ENCODE measurements at regions not wholly inside any gene's neighbourhood (a gene's known extent, or its start where the extent isn't known, plus 50 kb on each side); places are given as distances from the start of the nearest gene placed in this dataset.

DNA sequence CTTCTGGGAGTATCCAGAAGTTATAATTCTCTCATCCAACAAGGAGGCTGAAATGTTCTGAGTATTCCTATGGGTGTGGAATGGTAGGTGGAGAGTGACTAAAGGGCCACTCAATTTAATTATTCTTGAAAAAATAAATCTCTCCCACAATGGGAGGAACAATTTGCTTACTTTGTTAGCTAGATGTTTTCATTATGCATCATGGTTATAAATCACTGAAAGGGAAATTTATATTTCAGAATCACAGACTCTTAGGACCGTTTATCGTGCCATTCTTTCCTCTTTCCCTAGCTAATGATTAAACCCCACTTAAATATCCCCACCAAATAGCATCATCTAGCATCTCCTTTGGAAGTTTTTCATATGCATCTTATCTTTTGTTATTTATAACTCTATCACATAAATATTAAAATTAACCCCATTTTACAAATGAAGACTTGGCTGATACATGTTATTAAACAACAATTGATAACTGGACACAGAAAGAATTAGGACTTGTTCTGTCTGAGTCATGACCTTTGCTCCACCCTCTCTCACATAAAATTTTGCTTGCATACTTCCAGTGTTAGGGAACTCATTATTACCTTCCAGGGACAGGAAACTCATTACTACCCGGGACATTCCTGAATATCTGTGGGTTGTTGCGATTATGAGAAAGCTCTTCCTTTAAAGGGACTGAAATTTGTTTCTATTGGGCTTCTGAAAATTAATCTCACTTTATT, 94.9 kb upstream of the NMUR2 start:
- H3K36me3 ChIP-seq (ENCODE audit: control insufficient read depth in 2 of 2, insufficient read depth in 2 of 2, low read length in 1 of 2): no peaks in the 10 kb centered on the region
- no TSS peak for BruUV-seq (replicated peaks)
- no peak overlapping the region for H3K4me3 ChIP-seq
- no peak overlapping the region for H3K9ac ChIP-seq (ENCODE audit: control insufficient read depth, insufficient read depth, low read length)
- no peaks in the 10 kb centered on the region for H3K9me3 ChIP-seq (replicated peaks; ENCODE audit: control insufficient read depth, insufficient read depth, low read length)
- H3K27me3 ChIP-seq (replicated peaks in 1 of 2; ENCODE audit: control insufficient read depth in 2 of 2, insufficient read depth in 2 of 2, low read length in 1 of 2): no peaks in the 10 kb centered on the region
- ChIA-PET SMC1A (ENCODE audit: uncharacterized antibody, unreplicated experiment) (interaction anchor here (0.6 to 0.8 kb wide), 2 partner anchors 1609 to 1713 kb away, joined by 3 to 4 read pairs; no protein-coding TSS in a partner anchor), CTCF (no interaction called here), RAD21 (ENCODE audit: unreplicated experiment) (no interaction called here), POLR2A (no interaction called here)
- H4K20me1 ChIP-seq (ENCODE audit: control insufficient read depth, insufficient read depth): no peaks in the 10 kb centered on the region
- DNase-seq (ENCODE audit: low read depth, low spot score) (no peak), ATAC-seq (no peak), FAIRE-seq (no peak)
- in situ Hi-C loops (cut with MboI) (no loop called here), intact Hi-C loops (cut with micrococcal nuclease; ENCODE audit: unreplicated experiment) (no loop called here)
- H2AFZ ChIP-seq (ENCODE audit: control insufficient read depth, low read depth, low read length): no peak overlapping the region
- no peaks in the 10 kb centered on the region for H3K79me2 ChIP-seq (ENCODE audit: control insufficient read depth, insufficient read depth, low read length)
- no peaks in the 10 kb centered on the region for H3K4me1 ChIP-seq (ENCODE audit: control insufficient read depth, insufficient read depth, low read length)
- H3K27ac ChIP-seq (ENCODE audit: control insufficient read depth, insufficient read depth): no peak overlapping the region
- no peak overlapping the region for H3K4me2 ChIP-seq (ENCODE audit: control insufficient read depth, insufficient read depth)
- 28% methylated on average over 4 of the region's 4 CpGs for WGBS (ENCODE audit: insufficient coverage, insufficient replicate concordance, low lambda C conversion rate, missing lambda C conversion rate)
- TF ChIP-seq SMC3 (IDR thresholded peaks at IDR 0.05; ENCODE audit: borderline replicate concordance, low read length) (no peak), KDM1A (IDR thresholded peaks at IDR 0.05; ENCODE audit: borderline replicate concordance) (no peak), ASH2L (IDR thresholded peaks at IDR 0.05; ENCODE audit: borderline replicate concordance, low read depth) (no peak), SUPT20H (IDR thresholded peaks at IDR 0.05; ENCODE audit: borderline replicate concordance, control insufficient read depth, low read depth, low read length) (no peak), CREB1 (IDR thresholded peaks at IDR 0.05; ENCODE audit: low read depth) (no peak), KLF5 (IDR thresholded peaks at IDR 0.05; ENCODE audit: partially characterized antibody) (no peak), STAT3 (IDR thresholded peaks at IDR 0.05; ENCODE audit: low read depth, low read length) (no peak), BCL11A (IDR thresholded peaks at IDR 0.05; ENCODE audit: low read depth, low read length) (no peak), ZNF217 (IDR thresholded peaks at IDR 0.05) (no peak), ZNF24 (IDR thresholded peaks at IDR 0.05) (no peak), HCFC1 (IDR thresholded peaks at IDR 0.05; ENCODE audit: low read length) (no peak)
- TF ChIP-seq, protein P1, sequence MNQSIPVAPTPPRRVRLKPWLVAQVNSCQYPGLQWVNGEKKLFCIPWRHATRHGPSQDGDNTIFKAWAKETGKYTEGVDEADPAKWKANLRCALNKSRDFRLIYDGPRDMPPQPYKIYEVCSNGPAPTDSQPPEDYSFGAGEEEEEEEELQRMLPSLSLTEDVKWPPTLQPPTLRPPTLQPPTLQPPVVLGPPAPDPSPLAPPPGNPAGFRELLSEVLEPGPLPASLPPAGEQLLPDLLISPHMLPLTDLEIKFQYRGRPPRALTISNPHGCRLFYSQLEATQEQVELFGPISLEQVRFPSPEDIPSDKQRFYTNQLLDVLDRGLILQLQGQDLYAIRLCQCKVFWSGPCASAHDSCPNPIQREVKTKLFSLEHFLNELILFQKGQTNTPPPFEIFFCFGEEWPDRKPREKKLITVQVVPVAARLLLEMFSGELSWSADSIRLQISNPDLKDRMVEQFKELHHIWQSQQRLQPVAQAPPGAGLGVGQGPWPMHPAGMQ (IDR thresholded peaks at IDR 0.05; ENCODE audit: borderline replicate concordance): no peak
- TF ChIP-seq, protein P2, sequence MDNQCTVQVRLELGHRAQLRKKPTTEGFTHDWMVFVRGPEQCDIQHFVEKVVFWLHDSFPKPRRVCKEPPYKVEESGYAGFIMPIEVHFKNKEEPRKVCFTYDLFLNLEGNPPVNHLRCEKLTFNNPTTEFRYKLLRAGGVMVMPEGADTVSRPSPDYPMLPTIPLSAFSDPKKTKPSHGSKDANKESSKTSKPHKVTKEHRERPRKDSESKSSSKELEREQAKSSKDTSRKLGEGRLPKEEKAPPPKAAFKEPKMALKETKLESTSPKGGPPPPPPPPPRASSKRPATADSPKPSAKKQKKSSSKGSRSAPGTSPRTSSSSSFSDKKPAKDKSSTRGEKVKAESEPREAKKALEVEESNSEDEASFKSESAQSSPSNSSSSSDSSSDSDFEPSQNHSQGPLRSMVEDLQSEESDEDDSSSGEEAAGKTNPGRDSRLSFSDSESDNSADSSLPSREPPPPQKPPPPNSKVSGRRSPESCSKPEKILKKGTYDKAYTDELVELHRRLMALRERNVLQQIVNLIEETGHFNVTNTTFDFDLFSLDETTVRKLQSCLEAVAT (IDR thresholded peaks at IDR 0.05): no peak
- TF ChIP-seq, protein P3, sequence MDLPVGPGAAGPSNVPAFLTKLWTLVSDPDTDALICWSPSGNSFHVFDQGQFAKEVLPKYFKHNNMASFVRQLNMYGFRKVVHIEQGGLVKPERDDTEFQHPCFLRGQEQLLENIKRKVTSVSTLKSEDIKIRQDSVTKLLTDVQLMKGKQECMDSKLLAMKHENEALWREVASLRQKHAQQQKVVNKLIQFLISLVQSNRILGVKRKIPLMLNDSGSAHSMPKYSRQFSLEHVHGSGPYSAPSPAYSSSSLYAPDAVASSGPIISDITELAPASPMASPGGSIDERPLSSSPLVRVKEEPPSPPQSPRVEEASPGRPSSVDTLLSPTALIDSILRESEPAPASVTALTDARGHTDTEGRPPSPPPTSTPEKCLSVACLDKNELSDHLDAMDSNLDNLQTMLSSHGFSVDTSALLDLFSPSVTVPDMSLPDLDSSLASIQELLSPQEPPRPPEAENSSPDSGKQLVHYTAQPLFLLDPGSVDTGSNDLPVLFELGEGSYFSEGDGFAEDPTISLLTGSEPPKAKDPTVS (IDR thresholded peaks at IDR 0.05; ENCODE audit: low read depth, low read length): no peak
